MCF 10A (cell line): ENCODE measurements at regions not wholly inside any gene's neighbourhood (a gene's known extent, or its start where the extent isn't known, plus 50 kb on each side); places are given as distances from the start of the nearest gene placed in this dataset.

ENCODE experiments used
- BruUV-seq: library from RNA; stranded (reverse); fragments of 400-500 nt; replicated peaks from 2 replicates; lab custom pipeline; 2021; lab: Mats Ljungman, UMichigan
- CTCF ChIA-PET: fragments of 300-600 bp; sonication (Branson Sonifier 250); formaldehyde crosslinking; extraction: SDS; loops from one replicate; lab custom pipeline; 2021; ENCODE audit warnings: antibody characterized with exemption, inconsistent platforms; lab: Yijun Ruan, JAX
- POLR2A ChIA-PET: fragments of 300-600, 350-650 bp; sonication (Branson Sonifier 250); formaldehyde crosslinking; extraction: SDS; loops from one replicate; lab custom pipeline; 2020; ENCODE audit warnings: antibody characterized with exemption, inconsistent platforms; lab: Yijun Ruan, JAX
- DNase-seq: peaks from one replicate; pipeline ENCODE4 v3.0.0-alpha.2; 2018; ENCODE audit not compliant: unreplicated experiment
- H3K27ac Mint-ChIP-seq: one replicate; pipeline ENCODE4 v1.8.0; 2022; ENCODE audit warnings: mild to moderate bottlenecking, low read depth, mixed read lengths; ENCODE audit not compliant: unreplicated experiment
- H3K27me3 Mint-ChIP-seq: one replicate; pipeline ENCODE4 v1.8.0; 2022; ENCODE audit warnings: mixed read lengths; ENCODE audit not compliant: insufficient read depth, unreplicated experiment
- H3K36me3 Mint-ChIP-seq: one replicate; pipeline ENCODE4 v1.8.0; 2022; ENCODE audit warnings: mild to moderate bottlenecking, moderate library complexity, mixed read lengths; ENCODE audit not compliant: insufficient read depth, unreplicated experiment
- H3K4me1 Mint-ChIP-seq: one replicate; pipeline ENCODE4 v1.8.0; 2022; ENCODE audit warnings: mixed read lengths; ENCODE audit not compliant: insufficient read depth, unreplicated experiment
- H3K4me3 Mint-ChIP-seq: one replicate; pipeline ENCODE4 v1.8.0; 2022; ENCODE audit warnings: mild to moderate bottlenecking, moderate library complexity, mixed read lengths; ENCODE audit not compliant: unreplicated experiment
- H3K9me3 Mint-ChIP-seq: one replicate; pipeline ENCODE4 v1.8.0; 2022; ENCODE audit warnings: mixed read lengths; ENCODE audit not compliant: unreplicated experiment
- CTCF ChIP-seq: fragments of 200-600 bp; IDR thresholded peaks from one replicate; pipeline ENCODE4 v1.8.0; 2022; ENCODE audit warnings: antibody characterized with exemption, mild to moderate bottlenecking; ENCODE audit not compliant: unreplicated experiment
- intact Hi-C: fragments of 100-400 bp; cut with micrococcal nuclease; formaldehyde crosslinking; loops from 2 replicates; pipeline ENCODE4 v1.14.1; 2022

- no peak for TF ChIP-seq CTCF
- DNase-seq = no peak
- Mint-ChIP-seq H3K27ac (no peak overlapping the region), H3K4me1 (no peaks in the 10 kb centered on the region), H3K4me3 (no peak overlapping the region), H3K9me3 (peaks cover 23% of the 10 kb centered on the region), H3K27me3 (peaks cover 14% of the 10 kb centered on the region), H3K36me3 (no peaks in the 10 kb centered on the region)
- no TSS peak for BruUV-seq
- ChIA-PET POLR2A (no interaction called here), CTCF (no interaction called here)
- intact Hi-C loops = no loop called here
Observed at GRCh38 chr3:13178107-13178506, 104.9 kb upstream of the IQSEC1 start.

DNA sequence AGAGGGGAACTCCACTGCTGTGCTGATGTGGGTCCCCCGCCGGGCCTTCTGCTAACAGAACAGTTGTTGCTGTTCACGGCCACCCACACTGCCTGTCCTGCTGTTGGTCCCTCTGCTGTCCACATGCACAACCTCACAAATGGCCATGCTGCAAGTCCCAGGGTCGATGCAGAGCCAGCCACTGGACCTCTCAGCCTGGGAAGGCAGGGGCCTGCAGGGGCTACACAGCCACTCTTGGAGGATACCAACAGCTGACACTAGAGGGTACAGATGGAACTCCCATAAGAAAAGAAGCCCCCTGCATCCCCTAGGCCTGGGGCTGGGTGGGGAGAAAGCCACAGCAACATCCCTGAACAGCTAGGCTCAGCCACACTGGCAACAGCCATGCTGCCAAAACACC, 104.4 kb upstream of the IQSEC1 start:
- H3K27me3 Mint-ChIP-seq = peaks cover 14% of the 10 kb centered on the region
- peaks cover 23% of the 10 kb centered on the region for H3K9me3 Mint-ChIP-seq
- no peaks in the 10 kb centered on the region for H3K36me3 Mint-ChIP-seq
- no peak for TF ChIP-seq CTCF
- H3K27ac Mint-ChIP-seq = no peak overlapping the region
- no peak for DNase-seq
- intact Hi-C loops = no loop called here
- no peak overlapping the region for H3K4me3 Mint-ChIP-seq
- ChIA-PET CTCF (no interaction called here), POLR2A (no interaction called here)
- H3K4me1 Mint-ChIP-seq = no peaks in the 10 kb centered on the region
- BruUV-seq = no TSS peak

GRCh38 chr3:13177236-13177635, 104.0 kb upstream of the IQSEC1 start:
- H3K4me1 Mint-ChIP-seq = no peaks in the 10 kb centered on the region
- no peak for TF ChIP-seq CTCF
- H3K36me3 Mint-ChIP-seq = no peaks in the 10 kb centered on the region
- ChIA-PET POLR2A (no interaction called here), CTCF (no interaction called here)
- H3K27ac Mint-ChIP-seq = no peak overlapping the region
- H3K4me3 Mint-ChIP-seq = no peak overlapping the region
- BruUV-seq = no TSS peak
- DNase-seq = no peak
- peaks cover 23% of the 10 kb centered on the region for H3K9me3 Mint-ChIP-seq
- intact Hi-C loops = no loop called here
- H3K27me3 Mint-ChIP-seq = peaks cover 14% of the 10 kb centered on the region

GRCh38 chr3:13176445-13176844, 103.2 kb upstream of the IQSEC1 start:
- intact Hi-C loops = no loop called here
- ChIA-PET POLR2A (no interaction called here), CTCF (interaction anchor here (0.6 kb wide), 1 partner anchor 122 kb away, joined by 3 read pairs; no protein-coding TSS in a partner anchor)
- H3K27ac Mint-ChIP-seq = no peak overlapping the region
- H3K27me3 Mint-ChIP-seq = peaks cover 14% of the 10 kb centered on the region
- no peak overlapping the region for H3K4me3 Mint-ChIP-seq
- BruUV-seq = no TSS peak
- no peaks in the 10 kb centered on the region for H3K4me1 Mint-ChIP-seq
- no peaks in the 10 kb centered on the region for H3K36me3 Mint-ChIP-seq
- no peak for DNase-seq
- TF ChIP-seq CTCF = no peak
- peaks cover 23% of the 10 kb centered on the region for H3K9me3 Mint-ChIP-seq
